CD8-positive, alpha-beta memory T cell (primary cell): ENCODE measurements at regions not wholly inside any gene's neighbourhood (a gene's known extent, or its start where the extent isn't known, plus 50 kb on each side); places are given as distances from the start of the nearest gene placed in this dataset.
"Not testable (repeated sequence)": the region's sequence is repeated elsewhere in the genome, so short reads cannot be mapped to it uniquely, and the experiment has no call there.

Experiments
- CTCF ChIA-PET: fragments of 350-600 bp; sonication (Branson Sonifier 250); formaldehyde crosslinking; loops from one replicate; lab custom pipeline; 2021; ENCODE audit warnings: antibody characterized with exemption; lab: Charles Lee
- POLR2A ChIA-PET: fragments of 350-600 bp; sonication (Branson Sonifier 250); formaldehyde crosslinking; loops from one replicate; lab custom pipeline; 2021; ENCODE audit warnings: antibody characterized with exemption; lab: Charles Lee
- DNase-seq, 5 donors: peaks; one replicate each; pipeline versions ENCODE4 v3.0.0 to v3.0.0-alpha.2; 2020 to 2022; ENCODE audit warnings: mixed read lengths in 1 of 5
- H3K27ac ChIP-seq: one replicate; pipeline ENCODE4 v1.7.0; 2013; ENCODE audit warnings: low read depth, mild to moderate bottlenecking, low read length, moderate library complexity
- H3K27me3 ChIP-seq: 2 replicates; pipeline ENCODE4 v1.7.0; 2013; ENCODE audit warnings: low read length, mild to moderate bottlenecking; ENCODE audit not compliant: insufficient read depth, poor library complexity, severe bottlenecking
- H3K36me3 ChIP-seq: 2 replicates; pipeline ENCODE4 v1.7.0; 2013; ENCODE audit warnings: mild to moderate bottlenecking, low read length, moderate library complexity; ENCODE audit not compliant: insufficient read depth
- H3K4me1 ChIP-seq: 2 replicates; pipeline ENCODE4 v1.7.0; 2013; ENCODE audit warnings: mild to moderate bottlenecking, low read length, moderate library complexity; ENCODE audit not compliant: insufficient read depth
- H3K4me3 ChIP-seq: 2 replicates; pipeline ENCODE4 v1.7.0; 2013; ENCODE audit warnings: mild to moderate bottlenecking, low read length
- H3K9me3 ChIP-seq: 2 replicates; pipeline ENCODE4 v1.7.0; 2013; ENCODE audit warnings: mild to moderate bottlenecking, low read length
- H3K27ac Mint-ChIP-seq, 8 donors: one replicate each; pipeline ENCODE4 v1.8.0; 2020 to 2021; ENCODE audit warnings: mixed read lengths in 8 of 8, mild to moderate bottlenecking in 6 of 8, inconsistent platforms in 3 of 8, moderate library complexity in 3 of 8
- H3K27me3 Mint-ChIP-seq, 2 donors: one replicate each; pipeline ENCODE4 v1.8.0; 2020 to 2021; ENCODE audit warnings: mixed read lengths in 2 of 2, mild to moderate bottlenecking in 1 of 2, moderate library complexity in 1 of 2
- H3K36me3 Mint-ChIP-seq, 3 donors: one replicate each; pipeline ENCODE4 v1.8.0; 2020 to 2021; ENCODE audit warnings: mixed read lengths in 3 of 3, inconsistent platforms in 1 of 3, mild to moderate bottlenecking in 1 of 3
- H3K4me1 Mint-ChIP-seq, 3 donors: one replicate each; pipeline ENCODE4 v1.8.0; 2020 to 2021; ENCODE audit warnings: mixed read lengths in 3 of 3, inconsistent platforms in 1 of 3, mild to moderate bottlenecking in 1 of 3
- H3K4me3 Mint-ChIP-seq, 7 donors: one replicate each; pipeline ENCODE4 v1.8.0; 2020 to 2021; ENCODE audit warnings: mixed read lengths in 7 of 7, mild to moderate bottlenecking in 6 of 7, moderate library complexity in 4 of 7, inconsistent platforms in 2 of 7
- H3K9me3 Mint-ChIP-seq, 5 donors: one replicate each; pipeline ENCODE4 v1.8.0; 2020 to 2022; ENCODE audit warnings: mixed read lengths in 5 of 5, mild to moderate bottlenecking in 3 of 5, moderate library complexity in 2 of 5, inconsistent platforms in 1 of 5

GRCh38 chr1:74847715-74848114, 114.8 kb downstream of the TYW3 start:
- Mint-ChIP-seq H3K27me3 (no peaks in the 10 kb centered on the region), H3K4me1 (no peaks in the 10 kb centered on the region), H3K9me3 (peaks cover 0 to 3% (median 0%) of the 10 kb centered on the region in 5 donors), H3K27ac (no peak overlapping the region), H3K4me3 (no peak overlapping the region), H3K36me3 (no peaks in the 10 kb centered on the region)
- no peak overlapping the region for H3K27ac ChIP-seq
- DNase-seq = no peak
- H3K4me1 ChIP-seq = no peaks in the 10 kb centered on the region
- no peaks in the 10 kb centered on the region for H3K27me3 ChIP-seq
- no peaks in the 10 kb centered on the region for H3K9me3 ChIP-seq
- H3K4me3 ChIP-seq = no peak overlapping the region
- no peaks in the 10 kb centered on the region for H3K36me3 ChIP-seq
- ChIA-PET CTCF (no interaction called here), POLR2A (no interaction called here)

DNA sequence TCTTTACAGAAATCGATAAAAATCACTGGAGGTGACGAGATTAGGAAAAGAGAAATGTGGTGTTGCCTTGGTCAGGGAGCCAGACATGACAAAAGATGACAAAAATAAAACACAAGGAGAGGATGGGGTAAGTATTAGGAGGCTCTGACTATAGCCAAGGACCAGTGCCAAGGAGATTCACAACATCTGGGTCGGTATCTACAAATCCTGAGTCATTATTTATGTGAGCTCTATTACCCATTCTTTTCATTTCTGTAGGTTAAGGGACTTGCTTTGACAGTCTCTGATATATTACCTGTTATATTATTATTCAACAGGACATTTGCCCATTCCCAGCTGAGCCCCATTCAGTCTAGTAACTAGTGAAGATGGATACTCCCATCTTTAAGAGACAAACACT, 120.8 kb downstream of the TYW3 start:
- no peaks in the 10 kb centered on the region for H3K4me1 ChIP-seq
- POLR2A ChIA-PET = no interaction called here
- H3K27ac Mint-ChIP-seq = no peak overlapping the region
- DNase-seq = no peak
- no peaks in the 10 kb centered on the region for H3K36me3 ChIP-seq
- CTCF ChIA-PET = no interaction called here
- H3K27ac ChIP-seq = no peak overlapping the region
- H3K4me3 Mint-ChIP-seq = no peak overlapping the region
- H3K9me3 ChIP-seq = no peaks in the 10 kb centered on the region
- H3K27me3 Mint-ChIP-seq = no peaks in the 10 kb centered on the region
- H3K36me3 Mint-ChIP-seq = no peaks in the 10 kb centered on the region
- H3K27me3 ChIP-seq = no peaks in the 10 kb centered on the region
- H3K4me1 Mint-ChIP-seq = no peaks in the 10 kb centered on the region
- no peak overlapping the region for H3K4me3 ChIP-seq
- H3K9me3 Mint-ChIP-seq = peaks cover 0 to 5% (median 3%) of the 10 kb centered on the region in 5 donors

GRCh38 chr1:74856174-74856573, 123.2 kb downstream of the TYW3 start:
- Histone ChIP-seq H3K36me3 (no peaks in the 10 kb centered on the region), H3K4me3 (no peak overlapping the region), H3K9me3 (no peaks in the 10 kb centered on the region), H3K27me3 (no peaks in the 10 kb centered on the region), H3K27ac (no peak overlapping the region), H3K4me1 (no peaks in the 10 kb centered on the region)
- no peaks in the 10 kb centered on the region for H3K4me1 Mint-ChIP-seq
- H3K27ac Mint-ChIP-seq = no peak overlapping the region
- CTCF ChIA-PET = no interaction called here
- H3K9me3 Mint-ChIP-seq = peaks cover 1 to 5% (median 3%) of the 10 kb centered on the region in 5 donors
- DNase-seq = no peak
- H3K27me3 Mint-ChIP-seq = no peaks in the 10 kb centered on the region
- no peak overlapping the region for H3K4me3 Mint-ChIP-seq
- H3K36me3 Mint-ChIP-seq = no peaks in the 10 kb centered on the region
- POLR2A ChIA-PET = no interaction called here

GRCh38 chr1:74857676-74858075, 124.7 kb downstream of the TYW3 start:
- H3K4me3 Mint-ChIP-seq = no peak overlapping the region
- CTCF ChIA-PET = no interaction called here

DNA sequence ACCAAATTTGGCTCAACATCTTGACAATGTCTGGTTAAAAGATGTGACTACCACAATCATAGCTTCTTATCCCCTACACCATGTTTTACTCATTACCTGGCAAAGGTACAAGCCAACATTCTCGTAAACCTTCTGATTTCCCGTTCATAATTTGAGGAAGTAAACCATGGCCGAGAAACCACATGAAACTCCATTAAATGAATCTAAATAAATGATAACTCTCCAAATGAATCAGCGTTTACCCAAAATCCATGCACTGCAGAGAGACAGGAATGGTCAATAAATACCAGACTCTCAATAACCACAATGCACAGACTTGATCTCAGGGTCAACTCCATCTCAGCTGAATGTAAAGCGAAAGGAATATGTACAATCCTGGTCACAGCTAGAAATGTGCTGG, 125.2 kb downstream of the TYW3 start:
- Mint-ChIP-seq H3K4me1 (no peaks in the 10 kb centered on the region), H3K27ac (no peak overlapping the region), H3K27me3 (no peaks in the 10 kb centered on the region), H3K4me3 (no peak overlapping the region), H3K9me3 (peaks cover 2 to 7% (median 3%) of the 10 kb centered on the region in 5 donors), H3K36me3 (no peaks in the 10 kb centered on the region)
- no peaks in the 10 kb centered on the region for H3K36me3 ChIP-seq
- no peak for DNase-seq
- H3K27ac ChIP-seq = no peak overlapping the region
- H3K4me3 ChIP-seq = no peak overlapping the region
- no peaks in the 10 kb centered on the region for H3K9me3 ChIP-seq
- H3K27me3 ChIP-seq = no peaks in the 10 kb centered on the region
- ChIA-PET POLR2A (no interaction called here), CTCF (no interaction called here)
- H3K4me1 ChIP-seq = no peaks in the 10 kb centered on the region

More at GRCh38 chr1:74857676-74858075, 124.7 kb downstream of the TYW3 start:
- no peak overlapping the region for H3K27ac Mint-ChIP-seq
- Histone ChIP-seq H3K4me1 (no peaks in the 10 kb centered on the region), H3K9me3 (no peaks in the 10 kb centered on the region), H3K36me3 (no peaks in the 10 kb centered on the region), H3K4me3 (no peak overlapping the region), H3K27me3 (no peaks in the 10 kb centered on the region), H3K27ac (no peak overlapping the region)
- DNase-seq = no peak
- no peaks in the 10 kb centered on the region for H3K27me3 Mint-ChIP-seq
- peaks cover 2 to 5% (median 3%) of the 10 kb centered on the region in 5 donors for H3K9me3 Mint-ChIP-seq
- no peaks in the 10 kb centered on the region for H3K36me3 Mint-ChIP-seq
- no peaks in the 10 kb centered on the region for H3K4me1 Mint-ChIP-seq
- POLR2A ChIA-PET = no interaction called here

DNA sequence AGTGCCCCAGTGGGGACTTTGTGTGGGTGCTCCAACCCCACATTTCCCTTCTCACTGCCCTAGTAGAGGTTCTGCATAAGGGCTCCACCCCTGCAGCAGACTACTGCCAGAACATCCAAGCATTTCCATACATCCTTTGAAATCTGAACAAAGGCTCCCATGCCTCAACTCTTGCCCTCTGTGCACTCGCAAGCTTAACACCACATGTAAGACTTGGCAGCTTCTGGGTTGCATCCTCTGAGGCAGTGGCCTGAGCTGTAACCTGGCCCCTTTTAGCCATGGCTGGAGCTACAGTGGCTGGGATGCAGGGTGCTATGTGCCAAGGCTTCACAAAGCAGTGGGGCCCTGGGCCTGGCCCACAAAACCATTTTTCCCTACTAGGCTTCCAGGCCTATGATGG, 128.9 kb downstream of the TYW3 start:
- Histone ChIP-seq H3K27me3 (no peaks in the 10 kb centered on the region), H3K36me3 (no peaks in the 10 kb centered on the region), H3K9me3 (no peaks in the 10 kb centered on the region), H3K4me3 (no peak overlapping the region), H3K4me1 (no peaks in the 10 kb centered on the region), H3K27ac (no peak overlapping the region)
- Mint-ChIP-seq H3K27ac (no peak overlapping the region), H3K27me3 (no peaks in the 10 kb centered on the region), H3K9me3 (peaks cover 0 to 10% (median 7%) of the 10 kb centered on the region in 5 donors), H3K36me3 (no peaks in the 10 kb centered on the region), H3K4me1 (no peaks in the 10 kb centered on the region), H3K4me3 (no peak overlapping the region)
- no peak for DNase-seq
- CTCF ChIA-PET = no interaction called here
- POLR2A ChIA-PET = no interaction called here

DNA sequence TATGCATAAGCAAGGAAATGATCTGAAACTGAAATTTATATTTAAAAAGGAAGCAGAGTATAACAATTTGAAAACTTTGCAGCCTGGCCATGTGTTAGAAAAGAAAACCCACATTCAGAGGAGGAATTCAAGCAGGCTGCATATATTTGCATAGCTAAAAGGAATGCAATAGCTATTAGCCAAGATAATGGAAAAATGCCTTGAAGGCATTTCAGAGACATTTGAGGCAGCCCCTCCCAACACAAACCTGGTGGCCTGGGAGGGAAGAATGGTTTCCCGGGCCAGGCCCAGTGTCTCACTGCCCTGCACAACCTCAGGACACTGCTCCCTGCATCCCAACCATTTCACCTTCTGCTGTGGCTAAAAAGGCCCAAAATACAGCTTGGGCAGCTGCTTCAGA, 136.8 kb downstream of the TYW3 start:
- Histone ChIP-seq H3K27ac (no peak overlapping the region), H3K4me3 (no peak overlapping the region), H3K9me3 (no peaks in the 10 kb centered on the region), H3K36me3 (no peaks in the 10 kb centered on the region), H3K27me3 (no peaks in the 10 kb centered on the region), H3K4me1 (no peaks in the 10 kb centered on the region)
- DNase-seq = no peak
- Mint-ChIP-seq H3K36me3 (no peaks in the 10 kb centered on the region), H3K4me3 (no peak overlapping the region), H3K27me3 (no peaks in the 10 kb centered on the region), H3K27ac (no peak overlapping the region), H3K9me3 (peaks cover 8 to 25% (median 14%) of the 10 kb centered on the region in 5 donors), H3K4me1 (no peaks in the 10 kb centered on the region)
- POLR2A ChIA-PET = no interaction called here
- CTCF ChIA-PET = no interaction called here

- H3K36me3 ChIP-seq, H3K27me3 ChIP-seq, H3K4me1 Mint-ChIP-seq, H3K27ac ChIP-seq, DNase-seq, H3K36me3 Mint-ChIP-seq, H3K27me3 Mint-ChIP-seq, H3K4me1 ChIP-seq, POLR2A ChIA-PET, H3K4me3 ChIP-seq, CTCF ChIA-PET, H3K9me3 ChIP-seq, H3K4me3 Mint-ChIP-seq, H3K27ac Mint-ChIP-seq: not testable (repeated sequence)
- H3K9me3 Mint-ChIP-seq = peaks cover 3 to 12% (median 6%) of the 10 kb centered on the region in 5 donors
Measured at GRCh38 chr1:74877366-74877765, 144.4 kb downstream of the TYW3 start.

DNA sequence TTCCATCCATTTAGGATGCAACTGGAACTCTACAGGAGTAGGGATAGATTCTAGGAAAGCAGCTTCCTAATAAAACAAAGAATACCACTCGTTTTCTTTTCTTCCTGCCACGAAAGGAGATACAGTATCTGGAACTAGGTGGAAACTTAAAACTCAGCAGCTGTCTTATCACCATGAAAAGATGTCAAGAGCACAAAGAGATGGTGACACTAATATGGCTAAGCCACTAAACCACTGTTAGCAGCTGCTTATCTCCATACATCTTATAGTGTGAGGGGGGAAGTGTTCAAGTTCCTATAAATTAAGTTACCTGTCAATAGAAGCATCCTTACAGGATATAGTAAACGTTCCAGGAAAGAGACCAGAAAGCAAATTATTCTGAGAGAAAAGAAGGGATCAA, 162.5 kb downstream of the TYW3 start:
- DNase-seq = no peak
- no peak overlapping the region for H3K4me3 Mint-ChIP-seq
- H3K27ac Mint-ChIP-seq = no peak overlapping the region

More for the DNA sequence above, 162.5 kb downstream of the TYW3 start:
- no peak overlapping the region for H3K4me3 ChIP-seq
- H3K27me3 Mint-ChIP-seq = no peaks in the 10 kb centered on the region
- H3K4me1 Mint-ChIP-seq = no peaks in the 10 kb centered on the region
- ChIA-PET CTCF (no interaction called here), POLR2A (no interaction called here)
- H3K36me3 ChIP-seq = no peaks in the 10 kb centered on the region
- no peaks in the 10 kb centered on the region for H3K27me3 ChIP-seq
- no peaks in the 10 kb centered on the region for H3K36me3 Mint-ChIP-seq
- H3K4me1 ChIP-seq = no peaks in the 10 kb centered on the region
- peaks cover 2 to 7% (median 3%) of the 10 kb centered on the region in 5 donors for H3K9me3 Mint-ChIP-seq
- no peaks in the 10 kb centered on the region for H3K9me3 ChIP-seq
- no peak overlapping the region for H3K27ac ChIP-seq
